HEK293T (cell line): ENCODE measurements at regions not wholly inside any gene's neighbourhood (a gene's known extent, or its start where the extent isn't known, plus 50 kb on each side); places are given as distances from the start of the nearest gene placed in this dataset.

Experiments used
- FOXK2 ChIP-seq: fragments of 450-650 bp; IDR thresholded peaks from 2 replicates; pipeline ENCODE4 v1.6.1; 2016; ENCODE audit warnings: mild to moderate bottlenecking
- FOXM1 ChIP-seq: fragments of 450-650 bp; IDR thresholded peaks from 2 replicates; pipeline ENCODE4 v1.6.1; 2017; ENCODE audit warnings: mild to moderate bottlenecking, borderline replicate concordance
- NFRKB ChIP-seq: fragments of 450-650 bp; IDR thresholded peaks from 2 replicates; pipeline ENCODE4 v1.6.1; 2016; ENCODE audit warnings: mild to moderate bottlenecking, moderate library complexity
- SP1 ChIP-seq: fragments of 450-650 bp; IDR thresholded peaks from 2 replicates; pipeline ENCODE4 v1.6.1; 2017
- ZNF384 ChIP-seq: fragments of 450-650 bp; IDR thresholded peaks from 2 replicates; pipeline ENCODE4 v1.6.1; 2016
- TF ChIP-seq, protein P1 (sequence below): fragments of 450-650 bp; IDR thresholded peaks from 2 replicates; pipeline ENCODE4 v1.6.1; 2016

DNA sequence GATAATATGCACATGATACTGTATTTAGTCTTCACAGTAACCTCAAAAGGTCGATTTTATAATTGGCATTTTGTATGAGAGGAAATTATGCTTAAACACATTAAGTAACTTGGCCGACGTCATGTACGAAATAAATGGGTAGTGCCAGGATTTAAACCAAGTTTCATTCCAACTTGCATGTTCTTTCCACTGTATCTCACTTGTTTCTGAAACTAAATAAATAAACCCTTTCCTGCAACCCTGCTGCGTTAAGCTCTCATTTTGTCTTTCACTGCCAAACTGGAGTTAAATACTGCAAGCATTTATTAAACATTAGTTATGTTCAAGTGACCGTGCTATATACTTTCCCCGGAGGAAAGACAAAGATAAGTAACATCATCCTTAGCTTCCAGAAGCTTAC, 293.9 kb upstream of the PRKD1 start:
- TF ChIP-seq FOXM1 (no peak), SP1 (no peak), NFRKB (no peak), ZNF384 (no peak), FOXK2 (no peak)
- TF ChIP-seq, protein P1, sequence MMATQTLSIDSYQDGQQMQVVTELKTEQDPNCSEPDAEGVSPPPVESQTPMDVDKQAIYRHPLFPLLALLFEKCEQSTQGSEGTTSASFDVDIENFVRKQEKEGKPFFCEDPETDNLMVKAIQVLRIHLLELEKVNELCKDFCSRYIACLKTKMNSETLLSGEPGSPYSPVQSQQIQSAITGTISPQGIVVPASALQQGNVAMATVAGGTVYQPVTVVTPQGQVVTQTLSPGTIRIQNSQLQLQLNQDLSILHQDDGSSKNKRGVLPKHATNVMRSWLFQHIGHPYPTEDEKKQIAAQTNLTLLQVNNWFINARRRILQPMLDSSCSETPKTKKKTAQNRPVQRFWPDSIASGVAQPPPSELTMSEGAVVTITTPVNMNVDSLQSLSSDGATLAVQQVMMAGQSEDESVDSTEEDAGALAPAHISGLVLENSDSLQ: no peak
